Retinal pigment epithelial cell (primary cell): ENCODE measurements at regions not wholly inside any gene's neighbourhood (a gene's known extent, or its start where the extent isn't known, plus 50 kb on each side); places are given as distances from the start of the nearest gene placed in this dataset.
"Not testable (repeated sequence)": the region's sequence is repeated elsewhere in the genome, so short reads cannot be mapped to it uniquely, and the experiment has no call there.

Experiments
- DNase-seq: peaks from one replicate; pipeline ENCODE4 v3.0.0-alpha.2; 2010; ENCODE audit warnings: low read depth
- H3K4me3 ChIP-seq: 2 replicates; pipeline ENCODE4 v1.5.1; 2011; ENCODE audit warnings: mild to moderate bottlenecking, low read length, control low read depth, moderate library complexity
- CTCF ChIP-seq: conservative IDR thresholded peaks from 2 replicates; pipeline ENCODE4 v1.5.1; 2011; ENCODE audit warnings: low read depth, low read length, control low read depth, inconsistent platforms

GRCh38 chr18:51260118-51260517 lies 62.6 kb upstream of the MEX3C start:
- DNase-seq: no peak
- no peak for TF ChIP-seq CTCF

GRCh38 chr18:51266077-51266476 lies 68.6 kb upstream of the MEX3C start:
- not testable (repeated sequence) for H3K4me3 ChIP-seq, DNase-seq

More at GRCh38 chr18:51260118-51260517, 62.6 kb upstream of the MEX3C start:
- H3K4me3 ChIP-seq: no peak overlapping the region

- TF ChIP-seq CTCF: no peak
- no peak for DNase-seq
- H3K4me3 ChIP-seq: no peak overlapping the region
Measured at GRCh38 chr18:51266773-51267172, 69.3 kb upstream of the MEX3C start.

- no peak for TF ChIP-seq CTCF
- peak; percentile 63 for DNase-seq
- H3K4me3 ChIP-seq: no peak overlapping the region
Measured at GRCh38 chr18:51273437-51273836, 76.0 kb upstream of the MEX3C start.

- no peak for TF ChIP-seq CTCF
- no peak overlapping the region for H3K4me3 ChIP-seq
- no peak for DNase-seq
Measured at GRCh38 chr18:51275712-51276476, 78.4 kb upstream of the MEX3C start.

GRCh38 chr18:51278045-51278649 lies 80.7 kb upstream of the MEX3C start:
- no peak overlapping the region for H3K4me3 ChIP-seq
- no peak for DNase-seq
- TF ChIP-seq CTCF: peak; percentile 56

GRCh38 chr18:51279367-51279984 lies 82.0 kb upstream of the MEX3C start:
- no peak overlapping the region for H3K4me3 ChIP-seq
- DNase-seq: no peak
- TF ChIP-seq CTCF: no peak
